ENCODE measurements at regions not wholly inside any gene's neighbourhood (a gene's known extent, or its start where the extent isn't known, plus 50 kb on each side); places are given as distances from the start of the nearest gene placed in this dataset.

GRCh38 chr9:121550041-121550440 lies 50.4 kb upstream of the GGTA1 start:
- TF ChIP-seq CTCF (IDR thresholded peaks at IDR 0.05; ENCODE audit: insufficient read depth, low read depth, low read length, missing control alignments) = no peak
- H3K4me3 ChIP-seq (ENCODE audit: low read depth, low read length) = no peak overlapping the region
- no peak for DNase-seq (ENCODE audit: low read depth)

DNA sequence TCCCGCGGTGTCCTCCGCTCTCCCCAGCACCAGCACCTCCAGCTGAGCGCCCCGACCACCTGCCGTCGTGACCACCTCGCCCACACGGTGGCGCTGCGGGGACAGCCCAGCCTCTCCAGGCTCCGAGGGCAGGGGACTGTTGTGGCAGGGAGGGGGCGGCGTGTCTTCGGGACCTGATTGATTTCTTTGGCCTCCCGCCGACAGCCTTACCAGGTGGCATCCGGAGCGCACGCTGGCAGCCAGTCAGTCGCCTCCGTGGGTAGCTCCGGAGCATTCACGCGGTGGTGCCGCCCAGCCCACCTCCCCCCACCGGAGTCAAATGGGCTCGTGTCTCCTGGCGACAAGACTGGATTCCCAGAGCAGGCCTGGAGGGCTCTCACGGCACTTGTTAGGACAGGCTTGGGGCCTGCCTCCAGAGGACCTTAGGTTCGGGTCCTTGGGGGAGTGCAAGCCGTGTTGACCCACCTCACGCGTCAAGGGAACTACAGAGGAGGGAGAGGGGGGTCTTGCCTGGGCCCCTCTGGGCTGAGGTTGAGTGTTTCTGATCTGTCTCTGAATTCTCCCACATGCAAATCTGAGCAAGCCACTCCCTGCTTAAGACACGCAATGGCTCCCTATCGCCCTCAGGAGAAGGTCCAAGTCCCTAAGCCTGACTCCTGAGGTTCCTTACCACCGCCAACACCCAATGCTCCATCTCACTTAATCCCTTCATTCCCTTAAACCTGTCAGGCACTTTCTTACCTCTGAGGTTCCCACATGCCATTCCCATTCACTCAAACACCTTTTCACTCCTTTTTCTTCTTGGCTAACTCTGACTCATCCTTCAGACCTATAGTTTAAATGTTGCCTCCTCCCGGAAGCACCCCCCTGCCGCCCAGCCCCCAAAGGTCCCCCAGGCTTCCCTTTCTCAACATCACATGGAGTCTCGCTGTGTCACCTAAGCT lies 51.2 kb upstream of the GGTA1 start:
- peak; percentile 86 for TF ChIP-seq CTCF (IDR thresholded peaks at IDR 0.05; ENCODE audit: insufficient read depth, low read depth, low read length, missing control alignments)
- peak; percentile 72 for DNase-seq (ENCODE audit: low read depth)
- no peak overlapping the region for H3K4me3 ChIP-seq (ENCODE audit: low read depth, low read length)

GRCh38 chr9:121551985-121552753 lies 52.5 kb upstream of the GGTA1 start:
- TF ChIP-seq CTCF (IDR thresholded peaks at IDR 0.05; ENCODE audit: insufficient read depth, low read depth, low read length, missing control alignments) = no peak
- no peak overlapping the region for H3K4me3 ChIP-seq (ENCODE audit: low read depth, low read length)
- DNase-seq (ENCODE audit: low read depth) = no peak

- H3K4me3 ChIP-seq (ENCODE audit: low read depth, low read length) = no peak overlapping the region
- no peak for DNase-seq (ENCODE audit: low read depth)
- TF ChIP-seq CTCF (IDR thresholded peaks at IDR 0.05; ENCODE audit: insufficient read depth, low read depth, low read length, missing control alignments) = no peak
Observed at GRCh38 chr9:121556082-121556481, 56.4 kb upstream of the GGTA1 start.

DNA sequence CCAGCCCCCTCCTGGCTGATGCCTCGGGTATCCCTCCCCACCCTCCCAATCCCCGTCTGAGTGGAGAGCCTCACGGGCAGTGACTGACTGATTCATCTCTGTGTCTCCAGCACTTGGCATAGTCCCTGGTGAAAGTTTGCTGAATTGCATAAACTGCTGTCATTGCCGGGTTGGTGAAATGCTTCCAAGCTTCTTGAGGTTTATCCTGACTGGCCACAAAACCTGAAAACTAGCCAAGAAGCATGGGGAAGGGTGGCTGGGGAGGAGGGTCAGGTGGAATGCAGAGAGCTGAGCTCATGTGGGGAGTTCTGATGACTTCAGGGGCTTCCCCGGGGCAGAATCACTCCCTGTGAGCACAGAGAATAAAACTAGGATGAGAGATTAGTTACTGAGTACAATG lies 56.9 kb upstream of the GGTA1 start:
- no peak overlapping the region for H3K4me3 ChIP-seq (ENCODE audit: low read depth, low read length)
- DNase-seq (ENCODE audit: low read depth) = no peak
- no peak for TF ChIP-seq CTCF (IDR thresholded peaks at IDR 0.05; ENCODE audit: insufficient read depth, low read depth, low read length, missing control alignments)

GRCh38 chr9:121557581-121558447 lies 58.2 kb upstream of the GGTA1 start:
- TF ChIP-seq CTCF (IDR thresholded peaks at IDR 0.05; ENCODE audit: insufficient read depth, low read depth, low read length, missing control alignments) = no peak
- DNase-seq (ENCODE audit: low read depth) = peak; percentile 57
- H3K4me3 ChIP-seq (ENCODE audit: low read depth, low read length) = no peak overlapping the region

Data from GM12865 (cell line).